ENCODE measurements at regions not wholly inside any gene's neighbourhood (a gene's known extent, or its start where the extent isn't known, plus 50 kb on each side); places are given as distances from the start of the nearest gene placed in this dataset.
A peak's percentile ranks its signal among the peaks of the same experiment; 100 is the strongest.

DNA sequence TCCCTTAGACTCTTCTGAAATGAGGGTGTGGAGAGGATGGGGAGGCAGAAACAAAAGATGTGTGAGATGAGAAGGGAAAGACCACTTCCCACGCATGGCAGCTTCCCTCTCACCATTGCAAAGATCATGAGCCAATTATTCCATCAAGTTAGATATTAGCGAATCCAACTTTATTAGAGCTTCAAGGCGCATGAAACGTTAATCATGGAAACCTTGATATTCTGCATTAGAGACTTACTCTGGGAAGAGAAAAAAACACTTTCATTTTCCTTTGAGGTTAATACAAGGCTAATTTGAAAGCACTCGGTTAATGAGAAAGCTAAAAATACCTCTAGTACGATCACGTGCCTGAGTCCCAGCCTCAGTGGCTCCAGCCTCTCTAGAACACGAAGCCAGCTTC lies 220.6 kb upstream of the RPL38 start:
- no peak for DNase-seq (ENCODE audit: low read depth in 3 of 3)

DNA sequence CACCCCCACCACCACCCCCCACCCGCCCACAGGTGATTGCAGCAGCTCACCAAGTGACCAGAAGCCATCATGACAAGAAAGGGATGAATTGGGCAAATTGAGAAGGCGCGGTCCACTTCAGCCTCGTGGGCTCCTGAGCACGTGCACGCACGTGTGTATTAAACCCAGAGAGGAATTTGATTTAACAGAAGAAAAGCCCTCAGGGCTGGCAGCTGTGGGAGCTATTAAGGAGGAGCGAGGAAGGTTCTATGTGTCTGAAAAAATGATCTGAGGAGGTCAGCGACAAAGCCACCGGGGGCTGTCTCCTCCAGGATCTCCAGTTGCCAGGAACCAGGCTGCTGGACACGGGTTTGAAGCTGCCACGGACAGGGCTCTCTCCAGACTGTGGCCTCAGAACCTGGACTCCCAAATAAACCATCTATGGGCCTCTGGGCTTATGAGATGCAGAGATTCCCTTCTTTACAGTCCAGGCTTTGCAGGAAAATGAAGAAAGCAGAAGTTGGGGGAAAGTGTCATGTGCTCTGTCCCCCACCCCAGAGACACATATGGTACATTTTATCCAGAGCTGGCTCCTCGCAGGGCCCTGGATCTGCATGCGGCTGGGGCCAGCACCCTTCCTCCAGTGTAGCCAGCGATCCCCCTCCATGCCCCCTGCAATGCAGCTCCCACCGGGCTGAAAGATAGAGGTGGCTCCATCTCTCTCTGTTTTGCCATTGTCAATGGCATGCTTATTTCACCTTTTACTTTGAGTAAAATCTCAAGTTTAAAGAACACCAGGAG lies 219.7 kb upstream of the RPL38 start:
- DNase-seq (ENCODE audit: low read depth in 3 of 3), result no peak

DNA sequence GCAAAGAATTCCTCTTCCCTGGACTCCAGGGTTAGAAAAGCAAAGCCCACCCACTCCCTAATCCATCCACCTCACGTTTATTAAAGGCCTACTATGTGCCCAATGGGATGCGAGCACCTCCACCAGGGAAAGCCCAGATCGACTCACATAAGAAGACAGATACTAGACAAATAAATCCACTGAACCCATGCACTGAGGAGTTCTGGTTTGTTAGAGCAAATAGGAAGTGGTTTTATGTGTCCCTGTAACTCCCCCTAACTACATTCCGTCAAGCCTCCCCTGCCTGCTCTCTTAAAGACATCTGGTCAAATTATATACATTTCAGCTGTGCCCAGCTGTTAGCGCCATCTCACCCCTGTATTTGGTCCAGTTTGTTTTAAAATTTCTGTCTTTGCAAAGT lies 218.5 kb upstream of the RPL38 start:
- no peak for DNase-seq (ENCODE audit: low read depth in 3 of 3)

DNA sequence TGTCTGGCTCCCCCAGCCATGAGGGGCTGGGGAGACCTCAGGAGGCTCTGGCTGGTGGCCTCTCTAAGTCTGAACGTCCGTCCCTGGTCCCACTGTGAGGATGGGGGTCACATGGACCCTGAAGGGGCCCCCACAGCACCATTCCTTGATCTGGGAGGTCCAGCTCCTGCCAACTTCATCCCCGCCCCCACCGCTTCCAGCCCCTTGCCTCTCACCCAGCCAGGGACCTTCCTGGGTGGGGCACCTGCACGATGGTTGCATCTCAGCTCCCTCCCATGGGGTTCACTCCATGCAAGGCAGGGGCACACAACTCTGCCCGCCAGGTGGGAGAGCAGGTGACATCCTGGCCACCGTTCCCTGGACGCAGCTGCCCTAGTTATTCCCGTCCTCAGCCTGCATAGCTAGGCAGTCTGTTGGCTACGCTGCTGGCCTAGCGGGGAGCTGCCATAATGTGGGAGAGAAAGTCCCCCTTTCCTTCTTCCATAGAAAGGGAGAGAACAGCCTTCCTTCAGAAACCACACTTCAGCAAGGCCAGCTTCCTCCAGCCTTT lies 217.9 kb upstream of the RPL38 start:
- no peak for DNase-seq (ENCODE audit: low read depth in 3 of 3)

DNA sequence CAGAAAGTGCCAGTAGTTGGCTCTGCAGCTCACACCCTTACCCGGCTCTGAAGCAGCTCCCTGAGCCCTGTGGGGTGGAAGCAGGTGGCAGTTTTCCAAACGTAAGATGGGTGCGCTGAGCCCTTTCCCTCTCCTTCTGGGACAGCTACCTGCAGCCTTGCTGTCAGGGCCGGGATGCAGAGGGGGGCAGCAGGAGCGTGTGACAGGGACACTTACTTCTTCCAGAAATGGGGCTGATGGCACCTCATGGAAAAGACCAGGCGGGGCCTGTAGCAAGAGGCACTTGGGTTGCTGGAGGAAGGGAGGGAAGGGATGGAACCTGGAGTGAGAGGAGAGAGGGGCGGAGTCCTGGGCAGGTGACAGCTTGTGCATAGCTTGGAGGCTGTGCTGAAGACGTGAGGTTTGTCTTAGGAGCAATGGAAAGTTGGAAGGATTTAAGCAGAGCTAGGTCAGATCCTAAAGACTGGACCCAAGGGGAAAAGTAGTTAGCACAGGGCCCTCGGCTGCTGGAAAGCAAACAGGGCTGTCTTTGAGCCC lies 216.8 kb upstream of the RPL38 start:
- no peak for DNase-seq (ENCODE audit: low read depth in 3 of 3)

DNA sequence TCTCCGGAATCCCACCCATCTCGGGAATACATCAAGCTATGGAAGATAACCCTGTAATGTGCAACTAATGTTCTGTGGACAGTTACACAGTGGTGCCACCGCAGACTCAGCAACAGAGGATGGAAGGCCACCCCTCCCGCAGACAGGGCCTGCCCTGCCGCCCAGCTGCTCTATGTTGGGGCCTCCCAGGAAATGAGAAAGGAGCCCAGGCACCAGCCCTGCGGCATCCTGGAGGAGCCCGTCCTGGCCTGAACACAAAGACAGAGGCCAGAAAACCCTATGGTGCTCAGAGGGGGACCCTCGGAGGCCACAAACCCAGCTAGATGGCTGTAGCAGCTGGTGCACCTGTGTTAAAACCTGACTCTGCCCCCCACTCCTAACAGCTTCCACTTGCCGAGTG lies 216.1 kb upstream of the RPL38 start:
- no peak for DNase-seq (ENCODE audit: low read depth in 3 of 3)

DNA sequence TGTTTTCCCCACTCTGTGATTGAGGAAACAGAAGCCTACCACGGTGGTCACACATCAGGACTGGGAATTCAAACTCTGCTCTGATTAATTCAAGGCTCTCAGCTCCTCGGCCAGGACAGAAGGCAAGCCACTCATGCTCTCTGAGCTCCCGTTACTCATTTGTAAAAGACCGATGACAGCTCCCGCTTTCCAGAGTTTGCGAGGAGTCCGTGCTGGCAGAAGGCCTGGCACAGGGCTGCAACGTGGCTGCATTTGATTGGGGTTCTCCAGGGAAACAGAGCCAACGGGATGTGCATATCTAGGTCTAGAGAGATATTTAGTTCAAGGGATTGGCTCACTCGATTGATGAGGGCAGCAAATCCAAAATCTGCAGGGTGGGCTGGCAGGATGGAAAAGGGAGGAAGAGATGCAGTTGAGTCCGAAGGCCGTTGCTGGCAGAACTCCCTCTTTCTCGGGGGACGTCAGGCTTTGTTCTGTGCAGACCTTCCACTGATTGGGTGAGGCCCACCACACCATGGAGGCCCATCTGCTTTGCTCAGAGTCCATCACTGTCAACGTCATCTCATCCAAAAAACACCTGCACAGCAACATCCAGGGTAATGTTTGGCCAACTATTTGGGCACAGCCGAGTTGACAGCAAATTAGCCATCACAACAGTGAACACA lies 215.5 kb upstream of the RPL38 start:
- no peak for DNase-seq (ENCODE audit: low read depth in 3 of 3)

DNA sequence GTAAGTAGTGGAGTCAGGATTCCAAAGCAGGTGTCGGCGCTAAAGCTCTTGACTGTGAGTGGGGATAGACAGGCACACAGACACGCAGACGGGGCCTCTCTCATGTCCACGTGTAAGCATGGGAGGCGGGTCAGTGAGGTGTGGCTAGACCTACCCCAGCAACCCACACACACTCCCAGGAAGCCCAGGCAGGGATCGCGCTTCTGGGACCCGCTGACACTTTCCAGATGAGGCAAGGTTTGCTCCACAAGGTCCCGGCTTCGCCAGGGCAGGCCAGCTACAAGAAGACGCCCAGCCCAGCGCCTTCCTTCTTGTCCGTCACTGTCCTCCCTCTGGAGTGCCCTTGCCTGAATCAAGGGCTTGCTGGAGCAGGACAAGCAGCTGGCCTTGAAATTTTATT lies 213.8 kb upstream of the RPL38 start:
- DNase-seq (ENCODE audit: low read depth in 3 of 3), result no peak

DNA sequence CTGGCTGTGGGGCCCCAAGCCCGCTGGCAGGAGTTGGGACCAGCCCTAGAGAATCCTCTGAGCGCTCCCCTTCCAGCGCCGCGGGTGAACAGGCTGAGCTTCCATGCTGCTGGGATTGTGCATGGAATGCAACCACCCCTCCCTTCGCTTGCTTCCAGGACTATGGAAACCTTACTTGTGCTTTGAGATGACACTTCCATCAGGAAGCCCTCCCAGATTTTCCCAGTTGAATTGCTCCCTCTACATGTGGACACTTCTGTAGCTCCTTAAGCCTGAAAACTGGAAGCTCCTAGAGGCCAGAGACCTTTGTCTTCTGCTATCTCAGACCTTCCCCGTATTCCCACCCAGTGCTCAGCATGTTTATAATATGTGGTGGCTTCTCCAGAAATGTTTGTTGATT lies 213.2 kb upstream of the RPL38 start:
- DNase-seq (ENCODE audit: low read depth in 3 of 3), result no peak

DNA sequence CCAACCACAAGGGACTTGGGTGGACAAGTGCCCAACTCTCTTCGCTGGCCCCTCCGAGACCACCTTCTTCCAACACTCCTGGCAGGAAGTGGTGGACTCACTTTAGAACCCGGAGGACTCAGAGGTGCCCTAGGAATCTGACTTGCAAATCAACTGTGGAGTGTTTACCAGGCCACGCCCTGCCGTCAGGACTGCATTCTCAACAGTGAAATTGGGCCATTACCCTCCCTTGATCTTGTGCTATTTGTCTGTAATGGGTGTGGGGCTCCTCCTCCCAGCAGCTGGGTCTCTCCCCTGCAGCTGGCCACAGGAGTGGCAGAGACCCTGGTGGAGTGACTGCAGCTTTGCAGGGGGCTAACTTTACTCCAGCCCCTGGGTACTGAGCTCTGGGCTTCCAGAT lies 212.2 kb upstream of the RPL38 start:
- DNase-seq (ENCODE audit: low read depth in 3 of 3), result no peak

DNA sequence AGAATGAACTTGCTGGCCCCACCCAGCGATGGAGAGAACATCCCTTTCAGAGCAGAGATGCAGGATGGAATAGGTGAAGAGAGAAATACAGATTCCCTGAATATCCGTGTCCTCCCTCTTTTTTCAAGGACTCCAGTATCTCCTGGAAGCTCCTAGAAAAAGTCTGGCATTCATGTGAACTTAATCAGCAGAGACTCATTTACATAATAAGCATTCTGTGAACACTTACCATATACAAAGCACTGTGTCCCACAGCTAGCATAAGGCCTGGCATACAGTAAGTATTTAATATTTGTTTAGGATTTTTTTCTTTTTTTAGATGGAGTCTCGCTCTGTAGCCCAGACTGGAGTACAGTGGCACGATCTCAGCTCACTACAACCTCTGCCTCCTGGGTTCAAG lies 208.5 kb upstream of the RPL38 start:
- DNase-seq (ENCODE audit: low read depth in 3 of 3), result no peak

DNA sequence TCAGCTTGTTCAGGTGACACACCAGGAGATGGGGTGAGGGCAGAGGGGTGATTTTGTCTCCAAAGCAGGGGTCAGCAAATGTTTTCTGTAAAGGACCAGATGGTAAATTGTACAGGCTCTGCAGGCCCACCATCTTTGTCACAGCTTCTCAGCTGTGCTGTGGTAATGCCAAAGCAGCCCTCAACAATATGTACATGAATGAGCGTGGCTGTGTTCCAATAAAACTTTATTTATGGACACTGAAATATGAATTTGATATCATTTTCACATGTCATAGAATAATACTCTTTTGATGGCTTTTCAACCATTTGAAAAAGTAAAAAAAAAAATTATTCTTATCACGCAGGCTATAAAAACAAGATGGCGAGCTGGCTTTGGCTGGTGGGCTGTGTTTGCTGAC lies 206.4 kb upstream of the RPL38 start:
- DNase-seq (ENCODE audit: low read depth in 3 of 3), result no peak

DNA sequence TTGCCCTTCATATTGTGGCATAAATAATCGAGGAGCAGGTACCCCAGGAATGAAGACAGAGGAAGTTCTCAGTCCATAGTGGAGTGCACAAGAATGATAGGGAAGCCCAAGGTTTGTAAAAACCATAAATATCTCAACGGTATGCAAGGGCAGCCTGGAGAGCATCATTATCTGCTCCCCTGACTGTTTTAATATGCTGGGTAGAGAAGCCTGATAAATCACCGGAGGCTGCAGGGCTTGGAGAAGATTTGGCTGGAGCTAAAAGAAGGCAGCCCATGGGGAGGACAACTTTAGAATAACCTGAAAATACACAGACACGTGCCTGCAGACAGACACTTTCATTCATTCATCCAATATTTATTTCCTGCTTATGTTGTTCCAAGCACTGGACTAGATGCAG lies 205.2 kb upstream of the RPL38 start:
- no peak for DNase-seq (ENCODE audit: low read depth in 3 of 3)

DNA sequence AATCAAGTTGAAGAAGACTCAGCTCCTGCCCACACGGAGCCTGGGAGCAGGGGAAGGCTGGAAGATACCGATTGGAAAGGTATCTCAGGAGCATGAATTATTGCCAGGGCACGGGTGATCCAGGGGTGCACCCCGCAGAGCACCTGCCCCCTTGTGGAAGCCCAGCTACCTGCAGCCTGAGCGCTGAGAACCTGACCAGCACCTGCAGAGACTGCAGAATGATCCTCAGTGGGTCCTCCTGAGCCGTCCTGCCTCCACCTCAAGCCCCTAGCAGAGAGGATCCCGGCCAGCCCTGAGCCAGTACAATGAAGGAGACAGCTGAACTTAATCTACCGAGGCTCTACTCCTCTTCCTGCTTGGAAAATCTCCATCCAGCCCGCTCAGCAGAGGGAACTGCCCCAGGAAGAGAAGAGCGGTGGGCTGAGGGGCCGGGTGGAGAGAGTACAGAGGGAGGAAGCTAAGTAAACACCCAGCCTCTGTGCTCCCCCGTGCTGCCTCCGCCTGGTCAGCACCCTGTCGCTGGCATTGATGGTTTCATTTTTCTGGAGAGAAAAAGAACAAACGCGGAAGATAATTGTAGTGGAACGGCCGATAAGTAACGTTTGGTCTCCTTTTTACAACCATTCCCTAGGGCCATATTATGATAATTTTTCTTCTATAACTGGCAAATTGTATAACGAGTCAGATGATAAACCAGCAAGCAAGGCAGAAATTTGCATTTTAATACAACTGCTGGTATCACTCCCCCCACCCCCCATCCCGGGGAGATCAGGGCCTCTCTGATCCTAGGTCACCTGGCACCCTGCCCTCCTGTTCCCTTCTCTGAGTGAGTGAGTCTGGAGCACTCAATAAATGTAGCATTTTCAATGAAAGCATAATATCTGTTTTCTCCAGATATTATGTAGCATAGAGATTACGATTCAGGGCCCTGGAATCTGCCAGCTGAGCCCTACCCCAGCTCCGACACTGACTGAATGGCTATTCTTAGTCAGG lies 204.5 kb upstream of the RPL38 start:
- DNase-seq (ENCODE audit: low read depth in 3 of 3), result peak; percentile 13 to 61 (median 28)

DNA sequence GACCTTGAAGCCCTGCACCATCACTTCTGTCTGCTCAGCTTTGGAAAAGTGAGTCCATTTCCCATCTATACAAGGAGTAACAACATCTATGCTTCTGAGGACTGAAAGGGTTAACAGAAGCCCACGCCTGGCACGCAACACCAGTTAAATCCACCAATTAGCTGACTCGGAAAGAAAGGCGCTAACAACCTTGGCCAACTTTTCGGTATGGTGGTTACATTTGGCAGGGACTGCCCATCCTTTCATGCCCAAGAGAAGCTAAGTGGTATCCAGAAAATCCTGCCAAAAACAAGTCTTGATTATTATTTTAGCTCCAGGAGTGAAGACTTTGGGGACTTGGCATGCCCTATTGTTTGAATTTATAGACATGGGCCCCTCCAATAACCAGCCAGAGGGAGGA lies 202.3 kb upstream of the RPL38 start:
- DNase-seq (ENCODE audit: low read depth in 3 of 3), result no peak

DNA sequence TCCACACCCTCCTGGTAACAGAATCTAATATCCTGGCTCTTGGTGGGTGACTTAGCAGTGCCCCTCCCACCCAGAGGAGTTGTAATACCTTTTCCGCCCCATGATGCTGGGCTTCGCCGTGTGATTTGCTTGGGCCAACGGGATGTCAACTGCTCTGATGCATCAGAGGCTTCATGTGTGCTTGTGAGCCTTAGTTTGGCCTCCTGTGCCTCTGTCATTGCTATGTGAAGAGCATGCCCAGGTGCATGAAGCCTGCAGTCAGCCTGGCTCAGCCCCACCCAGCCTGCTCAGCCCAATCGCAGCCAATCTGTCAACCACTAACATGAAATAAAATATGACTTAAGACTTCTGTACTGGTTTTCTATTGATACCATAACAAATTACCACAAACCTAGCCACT lies 201.2 kb upstream of the RPL38 start:
- DNase-seq (ENCODE audit: low read depth in 3 of 3), result no peak

DNA sequence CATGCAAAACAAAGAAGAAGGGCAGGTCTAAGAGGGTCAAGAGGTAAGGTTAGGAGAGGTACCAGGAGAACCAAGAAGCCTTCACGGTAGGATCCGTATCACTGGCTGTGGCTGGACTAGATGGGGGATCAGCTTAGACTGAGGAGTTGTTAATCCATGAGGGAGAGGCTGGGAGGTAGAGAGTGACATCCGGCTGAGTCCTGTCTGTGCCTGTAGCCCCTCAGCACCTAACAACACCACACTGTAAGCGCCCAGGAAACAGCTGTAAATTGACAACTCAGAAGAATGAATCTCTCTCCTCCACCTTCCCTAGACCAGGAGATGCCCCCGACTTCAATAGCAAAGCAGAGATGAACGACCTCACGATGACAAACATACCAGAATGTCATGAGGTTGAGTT lies 199.4 kb upstream of the RPL38 start:
- no peak for DNase-seq (ENCODE audit: low read depth in 3 of 3)

DNA sequence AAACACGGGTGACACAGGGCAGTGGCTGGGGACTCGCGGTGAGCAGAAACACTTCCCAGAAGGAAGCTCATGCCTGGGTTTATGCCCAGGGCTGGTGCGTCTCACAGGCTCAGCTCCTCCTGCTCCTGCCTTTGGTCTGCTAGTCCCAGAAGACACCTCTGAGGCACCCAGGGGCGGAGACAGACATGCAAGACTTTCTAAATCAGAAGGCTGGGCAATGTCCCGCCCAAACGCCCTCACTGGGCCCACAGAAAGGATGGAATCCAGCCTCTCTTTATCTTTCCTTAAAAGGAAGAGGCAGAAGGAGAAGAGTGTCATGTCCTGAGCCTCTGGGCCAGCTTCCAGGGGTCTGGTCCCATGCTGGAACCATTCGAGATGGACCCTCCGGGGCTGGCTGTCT lies 197.7 kb upstream of the RPL38 start:
- DNase-seq (ENCODE audit: low read depth in 3 of 3), result no peak

DNA sequence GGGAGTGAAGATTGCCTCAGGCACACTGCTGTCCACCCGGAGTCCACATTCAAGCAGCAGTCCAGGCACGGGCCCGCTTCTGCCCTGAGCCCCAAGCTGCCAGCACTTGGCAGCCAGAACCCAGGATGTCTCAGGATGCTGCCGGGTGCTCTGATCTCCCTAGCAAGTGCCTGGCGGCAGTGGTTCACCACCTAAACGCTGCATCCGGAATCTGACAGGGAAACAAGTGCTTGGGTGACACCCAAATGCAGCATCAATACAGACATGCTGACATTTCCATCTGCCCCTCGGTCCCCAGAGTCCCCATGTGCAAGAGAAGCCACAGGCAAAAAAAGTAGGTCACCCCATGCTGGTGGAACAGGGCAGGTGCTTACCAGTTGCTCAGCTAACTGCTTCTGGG lies 197.1 kb upstream of the RPL38 start:
- no peak for DNase-seq (ENCODE audit: low read depth in 3 of 3)

DNA sequence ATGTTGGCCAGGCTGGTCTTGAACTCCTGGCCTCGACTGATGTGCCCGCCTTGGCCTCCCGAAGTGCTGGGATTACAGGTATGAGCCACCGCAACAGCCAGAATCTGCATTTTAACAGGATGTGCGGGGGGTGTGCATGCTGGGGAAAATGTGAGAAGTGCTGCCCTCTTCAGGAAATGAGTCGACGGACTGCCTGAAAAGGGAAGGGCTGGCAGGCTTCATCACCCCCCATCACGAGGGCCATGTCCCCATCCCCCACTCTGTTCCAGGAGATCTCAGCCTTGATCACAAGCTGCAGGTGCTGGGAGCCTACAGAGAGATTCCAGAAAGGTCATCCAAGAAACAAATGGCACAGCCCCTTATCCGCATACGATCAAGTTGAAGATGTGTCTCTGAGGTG lies 195.3 kb upstream of the RPL38 start:
- DNase-seq (ENCODE audit: low read depth in 3 of 3), result peak in 1 of 3 experiments; percentile 41

DNA sequence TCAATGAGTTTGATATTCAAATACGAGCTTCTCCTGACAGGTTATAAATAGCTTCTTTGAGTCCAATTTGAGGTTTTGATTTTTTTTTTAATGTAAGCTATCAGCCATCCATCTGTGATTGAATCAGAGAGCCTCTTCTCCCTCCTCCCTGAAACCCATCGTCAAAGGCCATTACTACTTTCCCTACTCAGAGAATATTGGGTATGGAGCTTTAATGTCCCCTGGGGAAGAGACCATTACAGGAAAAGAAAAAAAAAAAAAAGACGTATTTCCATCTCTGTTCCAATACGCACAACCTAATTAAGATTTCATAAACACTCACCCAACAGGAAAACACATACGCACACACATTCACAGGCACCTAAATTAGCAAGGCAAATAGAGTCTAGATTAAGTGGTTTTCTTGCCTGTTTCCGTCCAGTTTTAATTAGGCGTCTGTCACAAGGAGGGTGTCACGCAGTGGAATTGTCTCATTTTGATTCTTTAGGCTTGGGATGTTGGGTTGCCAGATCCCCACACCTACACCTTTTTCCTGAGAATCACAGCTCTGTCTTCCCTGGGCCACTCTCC lies 194.3 kb upstream of the RPL38 start:
- DNase-seq (ENCODE audit: low read depth in 3 of 3), result no peak

DNA sequence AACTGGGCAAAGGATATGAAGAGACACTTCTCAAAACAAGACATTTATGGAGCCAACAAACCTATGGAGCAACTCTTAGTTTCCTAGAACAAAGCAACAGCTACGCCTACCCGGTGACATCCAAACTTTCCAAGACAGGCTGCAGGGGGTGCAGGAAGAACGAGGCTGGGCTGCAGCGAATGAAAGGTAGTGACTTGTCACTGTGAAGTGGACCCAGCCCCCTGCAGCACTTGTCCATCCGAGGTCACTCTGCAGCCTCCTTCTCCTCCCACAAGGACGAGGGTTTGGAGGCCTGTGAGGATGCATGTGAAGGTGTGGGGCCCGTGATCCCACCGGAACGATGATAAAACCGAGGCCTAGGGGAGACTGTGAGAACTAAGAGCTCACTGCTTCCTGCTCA lies 192.6 kb upstream of the RPL38 start:
- no peak for DNase-seq (ENCODE audit: low read depth in 3 of 3)
